ENCODE measurements at regions not wholly inside any gene's neighbourhood (a gene's known extent, or its start where the extent isn't known, plus 50 kb on each side); places are given as distances from the start of the nearest gene placed in this dataset.
A peak's percentile ranks its signal among the peaks of the same experiment; 100 is the strongest.

DNA sequence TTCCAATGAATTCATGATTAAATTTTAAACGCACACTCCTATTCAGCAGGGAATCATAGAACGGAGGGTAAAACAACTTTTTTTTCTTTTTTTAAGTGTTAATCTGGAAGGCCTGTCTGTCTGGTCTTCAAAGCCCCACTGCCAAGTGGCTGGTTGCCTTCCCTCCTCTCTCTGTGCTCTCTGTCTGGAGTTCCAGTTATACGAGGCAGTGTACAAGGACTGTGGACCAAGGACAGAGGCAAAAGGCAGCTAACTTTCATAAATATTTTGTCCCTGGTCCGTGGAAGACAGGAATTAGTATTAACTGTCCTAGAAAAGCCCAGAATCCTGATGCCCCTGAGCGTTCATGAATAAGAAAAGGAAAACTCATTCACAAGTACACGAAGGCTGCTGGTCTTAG, 164.0 kb upstream of the E2F8 start:
- no peak for DNase-seq (ENCODE audit: low spot score in 2 of 2)
- 58 to 64% methylated on average over 6 of the region's 6 CpGs for WGBS, 2 donors
- no peak overlapping the region for H3K4me3 ChIP-seq (ENCODE audit: low read depth, poor library complexity, severe bottlenecking)
- intact Hi-C loops (cut with DNase I; ENCODE audit: low total_unique reads), result no loop called here
- TF ChIP-seq POLR2A (IDR thresholded peaks at IDR 0.05) (no peak), CTCF (IDR thresholded peaks at IDR 0.05) (no peak)

DNA sequence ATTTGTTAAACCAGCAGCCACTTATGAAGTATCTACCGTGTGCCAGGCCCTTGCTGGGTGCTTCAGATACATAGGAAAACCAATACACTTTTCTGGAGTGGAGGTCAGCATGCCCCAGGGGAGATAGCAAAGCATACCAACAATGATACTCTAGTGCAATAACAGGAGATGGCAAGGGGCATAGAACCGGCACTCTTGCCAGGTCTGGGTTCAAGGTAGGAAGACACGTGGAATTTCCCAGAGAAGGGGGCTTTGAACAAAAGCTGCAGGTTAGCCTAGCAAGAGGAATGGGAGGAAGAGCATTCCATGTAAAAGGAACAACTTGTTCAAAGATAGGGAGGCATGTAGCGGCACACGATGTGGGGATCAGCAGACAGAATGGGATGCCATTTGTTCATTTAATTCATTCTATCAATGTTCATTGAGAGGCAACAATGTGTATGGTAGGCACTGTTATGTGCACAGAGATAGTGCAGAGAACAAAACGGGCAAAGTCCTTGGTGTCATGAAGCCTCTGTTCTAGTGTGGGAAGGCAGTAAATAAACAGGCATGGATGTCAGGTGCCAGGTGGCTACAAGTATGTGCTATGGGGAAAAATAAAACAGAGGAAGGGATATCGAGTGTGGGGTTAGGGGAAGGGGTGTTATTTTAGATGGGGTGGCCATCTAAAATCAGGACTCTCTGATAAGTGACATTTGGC, 162.6 kb upstream of the E2F8 start:
- DNase-seq (ENCODE audit: low spot score in 2 of 2), result no peak
- H3K4me3 ChIP-seq (ENCODE audit: low read depth, poor library complexity, severe bottlenecking), result no peak overlapping the region
- intact Hi-C loops (cut with DNase I; ENCODE audit: low total_unique reads), result no loop called here
- WGBS, 2 donors, result 81 to 87% methylated on average over 7 of the region's 7 CpGs
- TF ChIP-seq POLR2A (IDR thresholded peaks at IDR 0.05) (no peak), CTCF (IDR thresholded peaks at IDR 0.05) (no peak)

GRCh38 chr11:19400296-19400695, 159.6 kb upstream of the E2F8 start:
- intact Hi-C loops (cut with DNase I; ENCODE audit: low total_unique reads), result no loop called here
- H3K4me3 ChIP-seq (ENCODE audit: low read depth, poor library complexity, severe bottlenecking), result no peak overlapping the region
- WGBS, 2 donors, result 92 to 96% methylated on average over 5 of the region's 5 CpGs
- TF ChIP-seq CTCF (IDR thresholded peaks at IDR 0.05) (no peak), POLR2A (IDR thresholded peaks at IDR 0.05) (no peak)
- no peak for DNase-seq (ENCODE audit: low spot score in 2 of 2)

- intact Hi-C loops (cut with DNase I; ENCODE audit: low total_unique reads), result no loop called here
- no peak for DNase-seq (ENCODE audit: low spot score in 2 of 2)
- no peak for TF ChIP-seq POLR2A (IDR thresholded peaks at IDR 0.05)
- TF ChIP-seq CTCF (IDR thresholded peaks at IDR 0.05), result no peak
- no peak overlapping the region for H3K4me3 ChIP-seq (ENCODE audit: low read depth, poor library complexity, severe bottlenecking)
- 49 to 50% methylated on average over 9 of the region's 9 CpGs for WGBS, 2 donors
These were observed 158.2 kb upstream of the E2F8 start for GRCh38 chr11:19398772-19399527.

DNA sequence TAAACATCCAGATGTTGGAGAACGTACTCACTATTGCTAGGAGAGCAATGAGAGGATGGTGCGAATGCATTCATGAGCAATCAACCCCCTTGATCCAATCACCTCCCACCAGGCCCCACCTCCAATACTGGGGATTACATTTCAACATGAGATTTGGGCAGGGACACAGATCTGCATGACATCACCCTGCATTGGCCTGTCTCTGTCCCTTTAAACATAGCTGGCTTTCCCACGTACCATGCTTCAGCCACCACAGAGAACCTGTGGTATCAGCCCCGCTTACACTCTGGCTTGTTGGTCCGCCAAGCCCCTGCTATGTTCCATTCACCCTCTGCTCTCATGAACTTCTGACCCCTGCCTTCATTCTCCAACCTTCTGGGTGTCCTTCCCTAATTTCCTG, 157.5 kb upstream of the E2F8 start:
- WGBS, 2 donors, result 87% methylated on average over 5 of the region's 5 CpGs
- intact Hi-C loops (cut with DNase I; ENCODE audit: low total_unique reads), result no loop called here
- no peak for TF ChIP-seq POLR2A (IDR thresholded peaks at IDR 0.05)
- no peak for TF ChIP-seq CTCF (IDR thresholded peaks at IDR 0.05)
- H3K4me3 ChIP-seq (ENCODE audit: low read depth, poor library complexity, severe bottlenecking), result no peak overlapping the region
- peak in 1 of 2 donors; percentile 72 for DNase-seq (ENCODE audit: low spot score in 2 of 2)
